Suppressor macrophage (primary cell): ENCODE measurements at regions not wholly inside any gene's neighbourhood (a gene's known extent, or its start where the extent isn't known, plus 50 kb on each side); places are given as distances from the start of the nearest gene placed in this dataset.

ENCODE experiments used
- DNase-seq, 4 experiments: peaks; one replicate each; pipeline ENCODE4 v3.0.0-alpha.2; 2020 to 2022

- no peak for DNase-seq
Observed at GRCh38 chr3:134302674-134303073, 52.0 kb upstream of the RYK start.

DNA sequence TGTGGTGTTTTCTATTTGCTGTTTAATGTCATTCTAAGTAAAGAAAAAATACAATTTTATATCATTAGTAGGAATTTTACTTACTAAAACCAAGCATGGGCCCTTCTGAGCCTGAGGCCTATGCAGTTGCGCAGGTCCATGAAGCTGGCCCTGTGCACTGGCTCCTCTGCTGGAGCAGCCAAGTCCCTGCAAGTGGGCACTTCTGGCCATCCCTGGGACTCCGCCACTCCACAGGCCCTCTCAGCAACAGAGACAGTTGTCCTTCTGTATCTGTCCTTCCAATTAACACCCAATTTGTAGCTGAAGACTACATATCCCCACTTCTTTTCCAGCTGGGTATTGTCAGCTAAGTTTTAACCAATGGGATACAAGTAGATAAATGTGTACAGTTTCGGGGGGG, 49.9 kb upstream of the RYK start:
- peak in 1 of 4 experiments; percentile 22 for DNase-seq
